ENCODE measurements at regions not wholly inside any gene's neighbourhood (a gene's known extent, or its start where the extent isn't known, plus 50 kb on each side); places are given as distances from the start of the nearest gene placed in this dataset.

- H3K27ac ChIP-seq, result no peak overlapping the region
- no peak for TF ChIP-seq CTCF (IDR thresholded peaks at IDR 0.05; ENCODE audit: low read depth, low read length)
- H3K36me3 ChIP-seq, result no peaks in the 10 kb centered on the region
- peaks cover 16% of the 10 kb centered on the region for H3K27me3 ChIP-seq (ENCODE audit: insufficient read depth, low read depth, severe bottlenecking)
- no peaks in the 10 kb centered on the region for H3K9me3 ChIP-seq (ENCODE audit: severe bottlenecking)
- H3K4me3 ChIP-seq (ENCODE audit: low read depth, low read length), result no peak overlapping the region
- DNase-seq, result no peak
Measured at GRCh38 chr10:124280916-124281315, 137.8 kb downstream of the OAT start.

GRCh38 chr10:124279882-124280281 is 138.8 kb downstream of the OAT start:
- Histone ChIP-seq H3K27me3 (ENCODE audit: insufficient read depth, low read depth, severe bottlenecking) (peaks cover 21% of the 10 kb centered on the region), H3K27ac (no peak overlapping the region), H3K36me3 (no peaks in the 10 kb centered on the region), H3K4me3 (ENCODE audit: low read depth, low read length) (no peak overlapping the region), H3K9me3 (ENCODE audit: severe bottlenecking) (no peaks in the 10 kb centered on the region)
- TF ChIP-seq CTCF (IDR thresholded peaks at IDR 0.05; ENCODE audit: low read depth, low read length), result no peak
- no peak for DNase-seq

GRCh38 chr10:124279298-124279697 is 139.4 kb downstream of the OAT start:
- DNase-seq, result no peak
- TF ChIP-seq CTCF (IDR thresholded peaks at IDR 0.05; ENCODE audit: low read depth, low read length), result 0 out of 2 replicates have a peak, but pooled peaks have one; percentile 25
- H3K27ac ChIP-seq, result no peak overlapping the region

GRCh38 chr10:124278356-124278755 is 140.4 kb downstream of the OAT start:
- Histone ChIP-seq H3K36me3 (no peaks in the 10 kb centered on the region), H3K27ac (no peak overlapping the region), H3K9me3 (ENCODE audit: severe bottlenecking) (peaks cover 2% of the 10 kb centered on the region), H3K27me3 (ENCODE audit: insufficient read depth, low read depth, severe bottlenecking) (peaks cover 25% of the 10 kb centered on the region), H3K4me3 (ENCODE audit: low read depth, low read length) (no peak overlapping the region)
- DNase-seq, result no peak
- no peak for TF ChIP-seq CTCF (IDR thresholded peaks at IDR 0.05; ENCODE audit: low read depth, low read length)

More at GRCh38 chr10:124279298-124279697, 139.4 kb downstream of the OAT start:
- H3K9me3 ChIP-seq (ENCODE audit: severe bottlenecking), result no peaks in the 10 kb centered on the region
- no peaks in the 10 kb centered on the region for H3K36me3 ChIP-seq
- H3K27me3 ChIP-seq (ENCODE audit: insufficient read depth, low read depth, severe bottlenecking), result peaks cover 25% of the 10 kb centered on the region
- H3K4me3 ChIP-seq (ENCODE audit: low read depth, low read length), result no peak overlapping the region

- H3K9me3 ChIP-seq (ENCODE audit: severe bottlenecking), result peaks cover 17% of the 10 kb centered on the region
- H3K4me3 ChIP-seq (ENCODE audit: low read depth, low read length), result no peak overlapping the region
- TF ChIP-seq CTCF (IDR thresholded peaks at IDR 0.05; ENCODE audit: low read depth, low read length), result no peak
- H3K36me3 ChIP-seq, result no peaks in the 10 kb centered on the region
- DNase-seq, result no peak
- no peak overlapping the region for H3K27ac ChIP-seq
- peaks cover 13% of the 10 kb centered on the region for H3K27me3 ChIP-seq (ENCODE audit: insufficient read depth, low read depth, severe bottlenecking)
Measured at GRCh38 chr10:124273141-124273540, 145.6 kb downstream of the OAT start.

GRCh38 chr10:124271676-124272075 is 147.0 kb downstream of the OAT start:
- H3K27ac ChIP-seq, result no peak overlapping the region
- no peaks in the 10 kb centered on the region for H3K36me3 ChIP-seq
- H3K27me3 ChIP-seq (ENCODE audit: insufficient read depth, low read depth, severe bottlenecking), result peaks cover 10% of the 10 kb centered on the region
- no peak for DNase-seq
- H3K9me3 ChIP-seq (ENCODE audit: severe bottlenecking), result peaks cover 17% of the 10 kb centered on the region
- no peak for TF ChIP-seq CTCF (IDR thresholded peaks at IDR 0.05; ENCODE audit: low read depth, low read length)
- no peak overlapping the region for H3K4me3 ChIP-seq (ENCODE audit: low read depth, low read length)
